DMS53 treated with DMSO at 0.1 percent for 48 hours (cell line): ENCODE measurements at regions not wholly inside any gene's neighbourhood (a gene's known extent, or its start where the extent isn't known, plus 50 kb on each side); places are given as distances from the start of the nearest gene placed in this dataset.

Experiments
- DNase-seq: peaks from one replicate; lab custom pipeline; 2025; ENCODE audit not compliant: unreplicated experiment; lab: John Stamatoyannopoulos, UW

DNA sequence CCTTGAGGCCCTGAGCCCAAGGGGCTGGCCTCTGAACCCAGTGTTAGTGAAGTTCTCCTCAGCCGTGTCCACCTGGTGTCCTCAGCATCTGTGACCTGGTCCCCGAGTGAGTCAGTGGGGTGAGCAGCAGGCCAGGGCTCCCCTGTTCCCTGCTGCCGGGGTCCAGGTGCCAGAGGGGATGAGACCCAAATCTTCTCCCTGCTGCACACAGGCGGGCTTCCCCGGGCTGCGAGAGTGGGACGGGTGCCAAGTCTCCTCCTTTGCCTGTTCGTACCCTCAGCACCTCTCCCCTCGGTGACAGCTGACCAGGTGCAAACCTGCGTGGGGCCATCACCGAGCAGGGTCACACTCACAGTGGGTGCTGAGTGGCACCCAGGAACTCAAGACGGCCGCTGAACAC, 514.5 kb downstream of the TBC1D22A start:
- no peak for DNase-seq

DNA sequence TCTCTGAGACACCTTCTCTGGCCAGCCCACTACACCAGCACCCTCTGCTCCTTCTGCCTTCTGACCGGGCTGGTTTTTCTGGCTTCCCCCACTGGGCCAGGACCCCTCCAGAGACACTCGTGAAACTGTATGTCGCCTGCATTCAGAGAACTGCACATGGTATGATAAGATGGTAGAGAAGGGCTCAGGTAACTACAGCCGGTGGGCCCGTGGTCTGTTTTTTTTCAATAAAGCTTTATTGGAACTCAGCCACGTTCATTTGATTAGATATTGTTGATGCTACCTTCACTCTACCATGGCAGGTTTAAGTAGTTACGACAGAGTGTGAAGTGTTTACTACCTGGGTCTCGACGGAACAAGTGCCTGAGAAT, 514.0 kb downstream of the TBC1D22A start:
- DNase-seq = no peak

DNA sequence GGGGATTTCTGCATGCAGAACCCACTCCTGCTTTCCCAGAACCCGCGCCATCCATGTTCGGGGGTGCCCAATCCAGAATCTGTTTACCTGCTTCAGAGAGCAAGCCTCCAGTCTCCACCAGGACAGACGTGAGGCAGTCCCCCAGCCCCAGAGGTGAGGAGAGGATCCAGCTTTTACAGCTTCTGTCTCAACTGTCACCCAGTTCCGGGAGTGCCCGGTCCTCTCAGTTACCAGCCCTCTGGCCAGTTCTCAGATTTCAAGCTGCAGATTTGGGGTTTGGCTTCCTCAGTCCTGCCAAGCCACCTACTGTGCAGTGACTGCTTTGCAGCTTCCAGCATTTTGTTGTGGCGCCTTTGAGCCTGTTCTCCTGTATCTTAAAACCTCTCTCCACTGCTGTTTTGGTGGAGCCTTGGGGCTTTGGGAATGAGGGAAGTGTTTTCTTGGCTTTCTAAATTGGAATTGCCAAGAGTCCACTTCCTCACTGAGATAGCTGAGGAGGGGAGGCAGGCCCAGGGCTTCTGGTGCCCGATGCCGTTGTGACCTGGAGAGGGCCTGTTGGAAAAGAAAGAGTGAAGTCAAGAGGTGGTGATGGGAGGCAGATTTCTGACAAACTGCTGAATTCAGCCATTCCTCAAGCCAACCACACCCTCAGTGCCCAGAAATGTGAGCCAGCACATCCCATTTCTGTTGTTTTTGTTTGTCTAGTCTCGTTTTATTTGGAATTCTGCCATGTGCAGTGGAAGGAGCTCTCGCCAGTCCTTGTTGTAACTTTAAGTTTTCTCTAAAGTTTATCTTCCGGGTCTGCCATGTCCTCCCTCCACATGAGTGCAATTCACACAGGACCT, 513.4 kb downstream of the TBC1D22A start:
- DNase-seq = no peak

DNA sequence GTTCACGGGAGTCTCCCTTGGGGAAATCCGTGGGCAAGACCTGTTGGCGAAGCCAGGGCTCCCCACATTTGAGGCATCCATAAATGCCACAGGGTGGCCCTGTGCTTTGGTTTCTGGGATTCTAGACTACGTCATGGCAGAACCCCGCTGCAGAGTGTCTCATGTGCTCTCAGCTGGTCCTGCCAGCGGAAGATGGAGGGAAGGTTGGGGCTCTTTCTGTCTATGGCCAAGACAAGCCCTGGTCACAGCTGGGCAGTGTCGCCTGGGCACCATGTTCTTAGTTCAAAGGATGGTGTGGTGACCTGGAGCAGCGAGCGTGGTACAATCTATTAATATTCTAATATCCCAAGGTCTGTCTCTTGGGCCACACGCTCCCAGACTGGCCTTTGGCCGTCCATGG, 511.7 kb downstream of the TBC1D22A start:
- DNase-seq = no peak

DNA sequence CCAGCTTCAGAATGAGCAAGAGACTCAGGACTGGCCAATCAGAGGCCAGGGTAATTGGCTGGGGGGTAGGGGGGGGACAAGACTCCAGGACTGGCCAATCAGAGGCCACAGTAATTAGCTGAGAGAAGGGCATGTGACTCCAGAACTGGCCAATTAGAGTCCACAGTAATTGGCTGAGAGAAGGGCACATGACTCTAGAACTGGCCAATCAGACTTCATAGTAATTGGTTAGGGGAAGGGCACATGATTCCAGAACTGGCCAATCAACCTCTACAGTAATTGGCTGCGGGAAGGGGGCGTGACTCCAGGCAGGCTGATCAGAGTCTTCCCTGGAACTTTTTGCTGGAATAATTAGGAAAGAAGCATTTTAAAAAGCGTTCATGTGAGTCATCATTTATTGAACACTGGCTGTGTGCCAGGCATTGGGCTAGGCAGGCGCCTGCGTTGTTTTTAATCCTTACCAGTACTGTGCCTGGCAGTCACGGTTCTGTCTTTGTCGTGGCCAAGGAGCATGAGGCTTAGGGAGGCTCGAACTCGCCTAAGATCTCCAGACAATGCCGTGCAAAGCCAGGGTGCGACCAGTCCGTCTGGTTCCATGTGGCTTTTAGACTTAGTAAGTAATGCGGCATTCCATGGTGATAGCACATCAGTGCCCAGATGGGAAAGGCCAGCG, 508.1 kb downstream of the TBC1D22A start:
- DNase-seq = no peak

DNA sequence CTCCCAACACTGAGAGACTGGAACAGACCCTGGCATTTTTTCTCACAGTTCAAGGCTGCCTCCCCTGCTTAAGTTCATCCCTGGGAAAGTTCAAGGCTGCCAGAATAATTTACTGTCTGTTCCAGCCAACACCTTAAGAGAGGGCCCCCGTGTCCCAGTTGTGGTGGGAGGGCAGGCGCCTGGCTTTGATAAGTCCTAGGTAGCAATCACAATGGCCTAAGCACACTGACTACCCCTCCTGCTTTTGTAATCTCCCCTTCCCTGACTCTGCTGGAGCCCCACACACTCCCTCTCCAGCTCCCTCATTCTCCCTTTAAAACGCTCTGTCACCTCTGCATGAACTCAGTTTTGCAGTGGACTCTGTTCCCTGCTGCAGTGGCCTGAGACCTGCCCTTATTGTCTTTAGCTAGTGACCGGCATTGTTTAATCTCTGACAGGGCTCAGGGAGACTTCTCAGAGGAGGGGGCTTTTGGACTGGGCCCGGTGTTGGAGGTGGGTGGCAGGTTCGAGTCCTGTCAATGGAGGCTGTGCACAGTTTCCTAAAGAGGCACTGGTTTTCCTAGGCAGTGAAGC, 507.2 kb downstream of the TBC1D22A start:
- no peak for DNase-seq

DNA sequence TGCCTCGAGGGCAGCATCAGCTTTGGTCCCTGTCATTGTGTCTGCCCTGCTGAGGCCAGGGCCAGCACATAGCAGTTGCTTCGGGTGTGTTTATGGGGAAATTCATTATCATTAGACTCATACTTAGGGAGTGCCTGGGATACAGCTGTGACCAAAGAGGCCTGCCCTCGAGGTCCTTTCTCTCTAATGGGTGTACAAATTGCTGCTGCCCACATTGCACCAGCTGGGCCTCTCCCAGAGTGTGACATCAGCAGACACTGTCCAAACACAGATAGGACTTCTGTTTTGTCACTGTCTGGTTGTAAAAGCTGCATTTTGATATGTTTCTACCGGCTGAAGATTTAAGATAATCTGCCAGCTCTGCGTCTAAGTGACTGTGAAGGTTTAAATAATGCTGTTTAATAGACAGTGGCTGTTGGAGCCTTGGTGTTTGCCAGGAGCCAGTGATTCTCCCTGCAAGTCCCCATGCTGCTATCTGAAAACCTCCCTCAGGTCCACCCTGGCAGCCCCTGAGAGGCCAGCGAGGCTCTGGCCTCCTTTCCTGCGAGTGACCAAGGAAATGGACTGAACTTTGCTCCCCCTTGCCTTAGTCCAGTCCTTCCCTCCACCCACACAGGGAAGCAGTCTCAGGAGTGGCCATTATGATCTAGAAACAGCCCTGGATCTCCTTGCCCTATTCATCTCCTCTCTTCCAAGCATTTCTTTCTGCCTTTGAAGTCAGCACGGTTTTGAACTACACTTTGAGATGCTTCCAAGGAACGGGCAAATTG, 505.2 kb downstream of the TBC1D22A start:
- no peak for DNase-seq

DNA sequence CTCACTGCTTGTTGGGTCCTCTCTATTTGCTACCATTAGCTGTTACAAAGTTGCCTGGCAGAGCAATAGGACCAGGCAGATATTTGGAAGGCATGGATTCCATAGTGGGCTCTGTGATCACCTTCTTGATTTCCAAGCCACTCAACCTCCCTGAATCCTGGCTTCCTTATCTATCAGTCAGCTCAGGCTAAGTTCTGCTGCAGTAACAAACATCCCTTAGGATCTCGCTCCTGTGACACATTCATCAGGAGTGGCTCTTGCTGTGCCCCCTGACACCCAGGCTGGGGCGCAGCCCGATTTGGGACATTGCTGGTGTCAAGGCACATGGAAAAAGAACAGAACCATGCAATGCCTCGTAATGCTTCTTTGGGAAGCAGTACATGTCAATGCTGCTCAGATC, 503.9 kb downstream of the TBC1D22A start:
- no peak for DNase-seq

DNA sequence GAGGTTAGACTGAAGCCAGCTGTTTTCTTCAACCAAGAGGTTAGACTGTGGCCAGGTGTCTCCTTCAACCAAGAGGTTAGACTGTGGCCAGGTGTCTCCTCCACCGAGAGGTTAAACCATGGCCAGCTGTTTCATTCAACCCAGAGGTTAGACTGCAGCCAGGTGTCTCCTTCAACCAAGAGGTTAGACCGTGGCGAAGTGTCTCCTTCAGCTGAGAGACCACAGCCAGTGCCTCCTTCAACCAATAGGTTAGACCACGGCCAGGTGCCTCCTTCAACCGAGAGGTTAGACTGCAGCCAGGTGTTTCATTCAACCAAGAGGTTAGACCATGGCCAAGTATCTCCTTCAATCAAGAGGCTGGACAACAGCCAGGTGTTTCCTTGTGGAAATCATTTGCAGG, 498.1 kb downstream of the TBC1D22A start:
- peak; percentile 8 for DNase-seq

DNA sequence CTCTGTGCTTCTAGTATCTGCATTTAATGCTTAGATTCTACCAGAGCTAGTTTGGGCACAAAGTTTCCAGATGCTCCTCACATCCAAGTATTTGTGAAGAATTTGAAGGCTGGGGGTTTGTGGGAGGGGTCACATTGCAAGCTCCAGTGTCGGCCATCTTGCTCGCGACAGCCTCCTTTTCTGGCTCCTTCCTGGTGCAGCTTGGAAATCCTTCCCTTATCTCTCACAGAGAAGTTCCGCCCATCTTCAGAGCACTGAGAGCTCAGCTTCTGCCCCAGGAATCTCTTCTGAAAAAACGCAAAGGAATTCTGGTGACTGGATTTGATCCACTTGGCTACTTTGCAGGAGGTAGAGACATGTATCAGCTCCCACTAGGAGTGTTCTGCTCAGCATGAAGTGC, 497.5 kb downstream of the TBC1D22A start:
- no peak for DNase-seq

DNA sequence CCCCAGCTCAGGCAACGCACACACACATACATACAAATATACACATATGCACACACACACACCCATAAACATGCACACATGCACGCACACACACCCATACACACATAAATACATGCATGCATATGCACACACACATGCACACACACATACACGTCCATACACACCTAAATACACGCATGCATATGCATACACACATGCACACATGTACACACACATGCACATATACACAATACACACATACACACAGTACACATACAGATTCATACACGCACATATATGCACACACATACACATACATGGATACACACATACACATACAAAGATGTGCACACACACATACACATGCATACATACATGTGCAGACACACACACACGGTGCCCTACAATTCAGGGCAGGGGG, 496.6 kb downstream of the TBC1D22A start:
- DNase-seq = no peak

DNA sequence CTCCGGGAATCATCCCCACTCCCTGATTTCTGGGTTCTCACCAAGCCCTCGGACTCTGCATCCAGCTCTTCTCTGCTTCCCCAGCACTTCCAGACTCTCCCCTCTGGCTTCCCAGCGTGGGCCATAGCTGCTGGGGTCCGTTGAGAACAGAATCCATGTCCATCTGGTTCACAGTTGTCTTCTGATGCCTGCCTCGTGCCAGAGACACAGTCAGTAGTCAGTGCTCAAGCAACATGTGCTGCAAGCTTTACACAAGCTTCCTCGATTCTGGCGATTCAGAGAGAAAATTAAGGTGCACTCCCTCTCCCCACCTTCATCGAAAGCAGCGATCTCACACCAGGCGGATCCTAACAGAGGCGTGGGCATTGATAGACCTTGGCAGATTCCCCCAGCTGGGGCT, 495.5 kb downstream of the TBC1D22A start:
- no peak for DNase-seq

DNA sequence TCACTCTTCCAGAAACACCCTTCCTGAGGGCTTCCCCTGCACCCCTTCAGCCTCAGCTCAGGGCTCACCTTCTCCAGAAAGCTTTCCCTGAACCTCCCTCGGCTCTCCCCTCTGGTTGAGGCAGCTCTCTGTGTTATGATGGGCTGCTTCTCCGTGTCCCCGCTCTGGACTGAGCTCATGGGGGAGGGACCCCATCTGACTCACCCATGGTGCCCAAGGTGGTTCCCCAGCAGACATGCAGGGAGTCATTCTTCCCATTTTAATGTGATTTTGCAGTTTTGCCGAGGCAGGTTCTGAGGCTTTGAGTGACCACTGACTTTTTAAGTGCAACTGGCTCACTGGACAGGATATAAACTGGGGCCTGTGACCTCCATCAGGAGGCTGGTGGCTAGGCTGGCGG, 495.1 kb downstream of the TBC1D22A start:
- no peak for DNase-seq

DNA sequence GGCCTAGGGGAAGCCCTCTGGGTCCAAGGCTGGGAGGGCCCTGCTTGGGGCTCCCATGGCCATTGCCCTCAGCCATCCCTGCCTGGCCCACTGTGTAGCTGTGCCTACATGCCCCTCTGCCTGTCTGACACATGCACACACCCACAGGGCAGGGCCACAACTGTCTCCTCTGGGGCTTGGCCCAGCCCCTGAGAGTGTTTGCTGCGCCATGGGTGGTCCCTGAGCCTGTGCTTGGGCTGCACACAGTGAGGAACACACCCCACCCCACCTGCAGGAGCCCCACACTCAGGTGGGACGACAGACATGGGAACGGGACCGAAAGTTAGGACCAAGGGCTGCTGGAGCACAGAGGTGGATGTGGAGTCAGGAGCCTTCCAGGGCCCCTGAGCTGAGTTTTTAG, 489.5 kb downstream of the TBC1D22A start:
- DNase-seq = no peak

DNA sequence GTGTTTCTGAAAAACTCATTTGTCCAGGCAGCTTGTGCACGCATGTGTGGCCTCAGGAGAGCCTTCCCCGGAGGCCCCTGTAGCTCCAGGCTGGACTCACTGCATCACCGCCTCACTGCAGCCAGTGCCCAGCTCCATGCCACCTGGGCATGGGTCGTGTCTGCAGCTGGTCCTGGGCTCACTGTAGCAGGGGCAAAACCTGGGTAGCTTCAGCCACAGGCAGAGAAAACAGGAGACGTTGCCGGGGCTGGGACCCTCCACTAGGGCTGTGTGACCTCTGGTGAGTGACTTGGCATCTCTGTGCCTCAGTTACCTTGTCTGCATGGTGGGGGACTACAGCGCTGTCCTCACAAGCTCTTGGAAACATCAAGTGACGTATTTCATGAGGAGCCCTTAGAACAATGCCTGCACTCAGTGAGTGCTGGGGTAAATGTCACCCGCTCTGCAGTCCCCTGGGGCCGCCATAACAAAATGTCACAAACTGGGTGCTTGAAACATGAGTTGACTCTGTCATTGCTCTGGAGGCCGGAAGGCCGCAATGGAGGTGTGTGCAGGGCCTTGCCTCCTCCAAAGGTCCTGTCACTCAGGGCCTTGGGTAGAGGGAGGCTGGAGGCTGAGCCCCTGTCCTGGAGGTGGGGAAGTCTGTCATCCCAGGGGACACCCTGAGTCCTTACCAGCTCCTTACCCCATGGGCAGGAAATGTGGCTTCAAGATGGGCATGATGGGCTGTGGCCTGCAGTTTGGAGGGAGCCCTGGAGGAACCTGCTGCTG, 488.7 kb downstream of the TBC1D22A start:
- DNase-seq = no peak

DNA sequence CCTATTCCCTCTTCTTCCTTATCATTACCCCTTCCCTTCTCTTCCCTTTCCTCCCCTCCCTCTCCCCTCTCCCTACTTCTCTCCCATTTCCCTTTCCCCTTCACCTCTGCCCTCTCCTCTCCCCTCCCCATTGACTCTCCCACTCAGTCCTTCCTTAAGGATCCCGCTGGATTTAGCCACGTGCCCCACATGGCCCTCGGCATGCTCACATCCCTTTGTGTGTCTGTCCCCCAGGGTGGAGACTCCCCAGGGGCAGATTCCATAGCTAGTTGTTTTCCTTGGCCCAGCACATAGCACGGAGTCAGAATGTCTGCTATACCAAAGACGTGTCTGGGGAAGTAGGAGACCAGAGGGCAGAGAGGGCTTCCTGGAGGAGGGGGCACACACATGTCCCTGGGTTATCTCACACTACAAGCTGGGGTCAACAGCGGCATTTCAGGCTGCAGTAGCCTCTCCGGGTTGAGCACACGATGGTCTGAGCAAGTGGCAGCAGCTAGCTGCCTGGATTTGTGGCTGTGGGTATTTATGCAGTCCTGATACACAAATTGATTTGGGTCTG, 487.0 kb downstream of the TBC1D22A start:
- no peak for DNase-seq

DNA sequence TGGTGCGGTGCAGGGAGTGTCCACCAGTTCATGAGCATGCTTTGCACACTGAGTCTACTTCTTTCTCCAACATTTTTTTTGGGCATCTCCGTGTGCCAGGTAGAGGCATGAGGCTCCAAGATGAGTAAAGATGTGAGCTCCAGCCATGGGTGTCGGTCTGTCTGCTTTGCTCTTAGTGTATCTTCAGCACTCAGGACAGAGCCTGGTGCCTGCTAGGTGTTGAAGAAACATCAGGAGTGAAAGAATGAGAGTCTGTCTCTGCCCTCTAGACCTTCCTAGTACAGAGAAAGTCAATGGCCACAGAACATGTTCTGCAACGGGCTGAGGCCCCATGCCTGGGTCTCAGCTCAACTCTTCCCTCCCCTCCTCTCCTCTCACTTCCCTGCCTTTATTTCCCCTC, 486.5 kb downstream of the TBC1D22A start:
- no peak for DNase-seq

DNA sequence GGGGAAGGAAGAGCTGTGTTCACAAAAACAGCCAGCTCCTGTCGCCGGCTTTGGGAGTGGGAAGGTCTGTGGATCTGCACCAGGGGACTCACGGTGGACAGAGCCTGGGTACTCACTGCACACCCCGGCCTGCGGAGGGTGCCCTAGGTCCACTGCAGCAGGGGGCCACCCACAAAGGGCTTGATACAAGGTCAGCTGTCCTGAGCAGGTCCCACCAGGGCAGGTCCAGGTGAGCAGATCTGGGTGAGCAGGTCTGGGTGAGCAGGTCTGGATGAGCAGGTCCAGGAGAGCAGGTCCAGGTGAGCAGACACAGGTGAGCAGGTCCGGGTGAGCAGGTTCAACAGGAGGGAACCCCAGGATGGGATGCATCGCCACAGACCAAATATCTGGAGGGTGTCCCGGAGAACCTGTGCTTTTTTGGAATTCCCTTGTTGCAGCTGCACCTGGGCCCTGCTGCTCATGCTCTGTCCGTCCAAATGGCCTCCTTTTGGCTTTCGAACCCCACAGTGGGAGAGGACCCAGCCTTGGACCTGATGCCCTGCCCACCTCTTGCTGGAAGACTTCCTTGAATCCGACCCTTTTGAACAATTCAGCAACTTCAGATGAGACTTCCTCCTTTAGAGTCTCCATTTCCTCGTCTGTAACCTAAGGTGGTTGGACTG, 485.3 kb downstream of the TBC1D22A start:
- no peak for DNase-seq

DNA sequence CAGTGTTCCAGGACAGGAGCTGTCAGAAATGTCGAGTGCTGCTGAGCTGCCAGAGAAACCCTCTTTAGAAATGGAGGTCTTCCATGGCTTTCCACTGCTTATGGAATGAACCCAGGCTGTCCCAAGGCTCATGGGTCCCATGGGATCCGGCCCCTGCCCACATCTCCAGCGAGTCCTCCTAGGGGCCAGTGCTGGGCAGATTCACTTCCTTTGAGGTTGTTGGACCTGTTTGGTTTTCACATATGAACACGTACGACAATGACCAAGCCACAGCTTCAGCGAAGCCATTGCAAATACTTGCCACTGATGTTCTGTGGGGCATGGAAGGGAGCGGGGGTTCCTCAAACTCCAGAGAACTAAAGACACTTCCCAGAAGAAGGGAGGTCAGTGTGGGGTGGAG, 483.3 kb downstream of the TBC1D22A start:
- DNase-seq = no peak

DNA sequence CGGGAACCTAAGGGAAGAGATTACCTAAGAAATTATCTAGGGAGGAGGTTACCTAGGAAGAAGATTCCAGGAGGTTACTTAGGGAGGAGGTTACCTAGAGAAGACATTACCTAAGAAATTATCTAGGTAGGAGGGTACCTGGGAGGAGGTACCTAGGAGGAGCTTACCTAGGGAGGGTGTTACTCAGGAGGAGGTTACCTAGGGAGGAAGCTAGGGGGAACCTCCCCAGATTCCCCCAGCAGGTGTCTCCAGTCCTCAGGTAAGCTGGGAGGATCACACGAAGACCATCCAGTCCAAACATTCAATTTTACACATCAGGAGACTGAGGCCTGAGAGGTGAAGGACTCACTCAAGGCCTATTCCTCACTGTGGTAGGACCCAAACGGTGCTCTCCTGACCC, 482.8 kb downstream of the TBC1D22A start:
- DNase-seq = no peak
